ENCODE measurements at regions not wholly inside any gene's neighbourhood (a gene's known extent, or its start where the extent isn't known, plus 50 kb on each side); places are given as distances from the start of the nearest gene placed in this dataset.

GRCh38 chr18:51355841-51356240 lies 158.4 kb upstream of the MEX3C start:
- TF ChIP-seq CTCF (conservative IDR thresholded peaks at IDR 0.05; ENCODE audit: low read depth, low read length) (no peak), EZH2 (IDR thresholded peaks at IDR 0.05; ENCODE audit: low read length, unreplicated experiment) (no peak), EZH2phosphoT487 (IDR thresholded peaks at IDR 0.05; ENCODE audit: borderline replicate concordance, low read length) (no peak)
